HUES48 (cell line): ENCODE measurements at regions not wholly inside any gene's neighbourhood (a gene's known extent, or its start where the extent isn't known, plus 50 kb on each side); places are given as distances from the start of the nearest gene placed in this dataset.
A peak's percentile ranks its signal among the peaks of the same experiment; 100 is the strongest.

Experiments
- H3K27ac ChIP-seq: one replicate; pipeline ENCODE4 v1.7.0; 2013; ENCODE audit warnings: low read depth, low read length, inconsistent platforms
- H3K27me3 ChIP-seq: 2 replicates; pipeline ENCODE4 v1.6.1; 2013; ENCODE audit warnings: mild to moderate bottlenecking, low read length; ENCODE audit not compliant: control insufficient read depth, insufficient read depth
- H3K36me3 ChIP-seq: 2 replicates; pipeline ENCODE4 v1.6.1; 2013; ENCODE audit warnings: low read length; ENCODE audit not compliant: control insufficient read depth, insufficient read depth
- H3K4me1 ChIP-seq: 2 replicates; pipeline ENCODE4 v1.6.1; 2013; ENCODE audit warnings: mild to moderate bottlenecking, low read length; ENCODE audit not compliant: control insufficient read depth, insufficient read depth
- H3K4me3 ChIP-seq: 2 replicates; pipeline ENCODE4 v1.5.1; 2013; ENCODE audit warnings: mild to moderate bottlenecking, low read depth, low read length
- H3K9ac ChIP-seq: 2 replicates; pipeline ENCODE4 v1.6.1; 2013; ENCODE audit warnings: mild to moderate bottlenecking, low read depth, low read length, moderate library complexity
- H3K9me3 ChIP-seq: 2 replicates; pipeline ENCODE4 v1.6.1; 2013; ENCODE audit warnings: low read length; ENCODE audit not compliant: control insufficient read depth, insufficient read depth

DNA sequence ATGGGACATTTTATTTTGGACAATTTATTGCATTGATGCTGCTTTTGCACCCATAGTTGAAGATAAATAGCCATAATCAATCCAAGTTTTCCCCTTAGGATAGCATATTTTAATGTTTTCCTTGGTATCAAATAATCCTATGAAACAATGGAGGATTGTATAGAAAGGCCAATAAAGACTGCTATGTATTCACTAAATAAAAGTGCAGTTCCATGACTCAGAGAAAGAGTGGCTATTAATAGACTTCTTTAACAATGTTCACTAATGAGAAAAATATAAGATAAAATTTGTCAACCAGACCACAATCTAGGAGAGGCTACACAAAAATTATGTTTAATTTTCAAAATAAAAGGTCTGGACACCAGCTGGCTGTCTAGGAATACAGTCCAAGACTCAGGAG lies 560.9 kb upstream of the AGTR1 start:
- no peaks in the 10 kb centered on the region for H3K9me3 ChIP-seq
- H3K27ac ChIP-seq, result no peak overlapping the region
- H3K9ac ChIP-seq, result no peak overlapping the region
- H3K36me3 ChIP-seq, result no peaks in the 10 kb centered on the region
- no peaks in the 10 kb centered on the region for H3K4me1 ChIP-seq
- no peaks in the 10 kb centered on the region for H3K27me3 ChIP-seq
- no peak overlapping the region for H3K4me3 ChIP-seq

DNA sequence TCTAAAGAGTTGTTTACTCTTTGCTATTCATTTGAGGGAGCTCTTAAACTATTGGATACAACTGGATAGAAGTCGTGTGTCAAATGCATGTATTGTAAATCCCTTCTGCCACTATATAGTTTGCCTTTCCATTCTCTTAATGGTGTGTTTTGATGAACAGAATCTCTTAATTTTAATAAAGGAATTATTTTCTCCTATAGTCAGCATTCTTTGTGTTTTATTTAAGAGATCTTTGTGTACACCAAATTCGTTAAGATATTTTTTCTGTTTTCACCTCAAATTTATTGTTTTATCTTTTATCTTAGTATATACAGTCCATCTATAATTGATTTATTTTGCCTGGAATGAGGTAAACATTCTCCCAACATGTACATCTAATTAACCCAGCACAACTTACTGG lies 551.5 kb upstream of the AGTR1 start:
- H3K27ac ChIP-seq, result no peak overlapping the region
- H3K9ac ChIP-seq, result no peak overlapping the region
- no peak overlapping the region for H3K4me3 ChIP-seq

DNA sequence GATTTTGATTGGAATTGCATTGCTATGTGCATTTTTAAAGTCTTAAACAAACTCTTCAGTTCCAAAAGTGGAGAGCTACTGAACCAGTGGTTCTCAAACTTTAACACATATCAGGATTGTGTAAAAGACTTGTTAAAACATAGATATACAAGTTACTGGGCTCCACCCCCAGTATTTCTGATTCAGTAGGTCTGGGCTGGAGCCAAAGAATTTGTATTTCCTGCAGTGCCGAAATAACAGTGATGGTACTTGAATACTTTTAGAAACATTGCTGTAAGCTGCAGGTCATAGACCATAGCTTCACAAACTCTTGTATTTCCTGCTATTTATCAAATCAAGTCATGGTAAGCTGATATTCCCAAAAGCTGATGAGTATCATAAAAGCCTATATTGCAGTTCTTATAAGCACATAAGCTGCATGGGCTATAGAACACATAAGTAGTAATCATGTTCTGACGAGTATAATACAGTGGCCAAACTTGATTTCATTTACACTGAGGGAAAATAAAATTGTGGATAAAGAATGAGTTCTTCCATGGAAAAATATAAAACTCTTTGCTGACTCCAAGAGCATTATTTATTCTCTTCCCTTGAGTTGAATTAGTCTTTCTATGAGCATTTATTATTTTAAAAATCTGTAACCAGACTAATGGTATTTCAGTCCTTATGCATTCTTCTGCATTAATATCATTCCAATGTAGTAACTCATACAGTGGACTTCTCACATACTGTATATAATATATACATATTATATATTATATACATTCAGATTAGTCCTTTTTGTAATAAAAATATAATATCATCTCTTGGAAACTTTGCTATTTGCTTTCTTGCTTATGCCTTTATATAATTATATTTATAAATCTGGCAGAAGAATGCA lies 550.5 kb upstream of the AGTR1 start:
- no peak overlapping the region for H3K9ac ChIP-seq
- H3K4me3 ChIP-seq, result no peak overlapping the region
- peaks cover 13% of the 10 kb centered on the region for H3K4me1 ChIP-seq
- no peaks in the 10 kb centered on the region for H3K36me3 ChIP-seq
- no peak overlapping the region for H3K27ac ChIP-seq
- peaks cover 7% of the 10 kb centered on the region; the same call in 1 of the 2 replicates for H3K9me3 ChIP-seq
- H3K27me3 ChIP-seq, result no peaks in the 10 kb centered on the region

More for the DNA sequence above, 551.5 kb upstream of the AGTR1 start:
- Histone ChIP-seq H3K36me3 (no peaks in the 10 kb centered on the region), H3K9me3 (peaks cover 6% of the 10 kb centered on the region; the same call in 1 of the 2 replicates), H3K27me3 (no peaks in the 10 kb centered on the region), H3K4me1 (peaks cover 13% of the 10 kb centered on the region)

DNA sequence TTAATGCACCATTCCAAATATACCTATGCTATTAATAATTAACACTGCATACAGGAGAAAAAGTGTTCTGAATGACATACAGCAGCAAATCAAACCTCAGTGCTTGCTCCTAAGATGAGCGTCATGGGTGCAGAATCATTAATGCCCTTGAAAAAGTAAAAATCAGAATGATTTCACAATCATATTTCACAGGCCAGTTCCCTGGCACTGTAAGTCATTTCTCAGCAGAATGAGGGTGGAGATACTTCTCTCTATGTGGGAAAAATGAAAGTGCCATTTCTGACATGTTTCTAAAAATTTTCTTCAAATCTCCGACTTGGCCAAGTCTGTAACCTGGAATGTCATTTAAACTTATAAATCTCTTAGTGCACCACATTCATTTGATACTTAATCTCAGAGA lies 549.8 kb upstream of the AGTR1 start:
- H3K27me3 ChIP-seq, result no peaks in the 10 kb centered on the region
- no peaks in the 10 kb centered on the region for H3K36me3 ChIP-seq
- H3K4me3 ChIP-seq, result no peak overlapping the region
- H3K9me3 ChIP-seq, result peaks cover 7% of the 10 kb centered on the region; the same call in 1 of the 2 replicates
- peaks cover 13% of the 10 kb centered on the region for H3K4me1 ChIP-seq
- H3K27ac ChIP-seq, result no peak overlapping the region
- H3K9ac ChIP-seq, result no peak overlapping the region

DNA sequence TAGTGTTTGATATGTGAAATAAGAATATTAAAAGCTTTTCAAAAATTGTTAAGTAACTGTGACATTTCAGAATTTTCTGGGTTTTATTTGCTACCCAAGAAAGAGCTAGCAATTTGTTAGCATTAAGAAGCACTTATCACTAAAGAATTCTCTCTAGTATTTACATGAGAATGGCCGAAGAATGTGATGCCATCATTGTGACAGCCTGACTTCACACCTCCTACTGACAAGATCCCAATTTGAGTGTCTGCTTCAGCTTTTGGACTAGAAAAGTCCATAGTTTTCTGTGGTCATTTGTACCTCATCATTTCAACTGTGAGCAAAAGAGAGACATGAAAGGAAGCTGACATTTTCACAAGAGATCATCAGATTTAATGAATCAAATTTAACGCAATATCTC lies 548.1 kb upstream of the AGTR1 start:
- Histone ChIP-seq H3K27me3 (no peaks in the 10 kb centered on the region), H3K4me1 (peaks cover 13% of the 10 kb centered on the region), H3K36me3 (no peaks in the 10 kb centered on the region), H3K9me3 (peaks cover 7% of the 10 kb centered on the region; the same call in 1 of the 2 replicates), H3K27ac (peak overlapping the region; percentile 78), H3K9ac (no peak overlapping the region), H3K4me3 (no peak overlapping the region)

DNA sequence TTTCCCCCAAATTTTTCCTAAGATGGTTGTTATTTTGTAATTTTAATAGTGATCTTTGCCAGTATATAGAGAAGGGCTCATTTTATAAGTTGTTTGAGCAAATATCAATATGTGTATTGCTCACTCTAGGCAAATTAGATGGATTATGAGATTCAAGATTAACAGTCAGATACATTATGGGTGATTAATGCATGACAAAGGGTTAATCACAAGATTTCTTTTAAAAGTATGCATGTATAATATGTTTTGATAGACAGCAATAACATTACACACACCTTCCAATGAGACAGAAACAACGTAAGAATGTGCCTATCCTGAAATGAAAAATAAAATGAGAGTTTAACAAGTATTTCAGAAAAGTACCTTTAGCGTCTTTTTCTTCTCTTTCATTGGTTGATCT lies 547.6 kb upstream of the AGTR1 start:
- Histone ChIP-seq H3K27me3 (no peaks in the 10 kb centered on the region), H3K4me1 (peaks cover 13% of the 10 kb centered on the region), H3K36me3 (no peaks in the 10 kb centered on the region), H3K27ac (peak overlapping the region; percentile 78), H3K9me3 (peaks cover 7% of the 10 kb centered on the region; the same call in 1 of the 2 replicates), H3K4me3 (no peak overlapping the region), H3K9ac (no peak overlapping the region)

DNA sequence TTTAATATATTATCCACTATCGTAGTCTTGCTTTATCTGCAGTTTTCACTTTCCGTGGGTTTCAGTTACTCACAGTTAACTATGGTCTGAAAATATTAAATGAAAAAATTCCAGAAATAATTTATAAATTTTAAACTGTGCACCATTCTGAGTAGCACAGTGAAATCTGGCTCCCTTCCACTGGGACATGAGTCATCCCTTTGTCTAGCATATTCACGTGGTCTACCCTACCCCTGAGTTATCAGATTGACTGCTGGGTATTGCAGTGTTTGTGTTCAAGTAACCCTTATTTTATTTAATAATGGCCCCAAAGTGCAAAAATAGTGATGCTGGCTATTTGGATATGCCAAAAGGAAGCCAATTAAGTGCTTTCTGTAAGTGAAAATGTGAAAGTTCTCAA lies 539.5 kb upstream of the AGTR1 start:
- no peaks in the 10 kb centered on the region for H3K4me1 ChIP-seq
- H3K9ac ChIP-seq, result no peak overlapping the region
- no peak overlapping the region for H3K27ac ChIP-seq
- H3K27me3 ChIP-seq, result no peaks in the 10 kb centered on the region
- H3K36me3 ChIP-seq, result no peaks in the 10 kb centered on the region
- H3K9me3 ChIP-seq, result no peaks in the 10 kb centered on the region; the same call in 1 of the 2 replicates
- H3K4me3 ChIP-seq, result no peak overlapping the region; the same call in 1 of the 2 replicates

DNA sequence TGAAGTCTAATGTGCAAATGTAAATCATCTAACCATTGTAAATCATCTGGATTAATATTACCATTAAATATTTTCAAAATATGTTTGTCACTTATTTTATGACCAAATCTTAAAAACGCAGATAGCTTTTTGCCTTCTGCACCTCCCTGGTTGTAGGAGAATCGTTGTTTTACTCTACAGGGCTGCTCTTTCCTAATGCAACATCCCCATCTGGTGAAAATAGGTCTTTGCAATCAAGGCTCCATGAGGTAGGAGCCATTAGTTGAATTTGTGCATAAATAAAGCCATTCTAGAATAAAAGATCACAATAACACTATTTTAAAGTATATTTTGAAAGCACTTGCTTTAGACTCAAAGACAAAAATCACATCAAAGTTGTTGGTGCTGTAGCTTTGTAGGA lies 535.6 kb upstream of the AGTR1 start:
- Histone ChIP-seq H3K27me3 (no peaks in the 10 kb centered on the region), H3K4me3 (no peak overlapping the region), H3K27ac (no peak overlapping the region), H3K9ac (no peak overlapping the region), H3K9me3 (no peaks in the 10 kb centered on the region; the same call in 1 of the 2 replicates), H3K36me3 (no peaks in the 10 kb centered on the region), H3K4me1 (no peaks in the 10 kb centered on the region)

DNA sequence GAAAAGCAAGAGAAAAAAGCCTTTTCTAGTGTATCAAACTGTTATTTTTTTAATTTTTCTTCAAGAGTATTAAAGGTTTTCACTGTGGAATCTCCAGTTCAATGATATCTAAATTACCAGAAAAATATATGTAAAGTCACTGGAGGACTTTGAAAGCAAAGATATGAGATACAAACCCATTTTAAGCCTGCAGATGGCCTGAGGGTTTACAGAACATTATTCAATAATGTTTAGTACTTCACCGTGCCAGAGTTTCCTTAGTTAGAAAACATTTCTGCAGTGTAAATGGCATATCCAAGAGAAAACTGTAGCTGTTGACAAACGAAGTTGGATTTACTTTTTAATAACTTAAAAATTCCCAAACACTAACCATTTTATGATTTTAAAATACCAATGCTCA lies 529.4 kb upstream of the AGTR1 start:
- Histone ChIP-seq H3K4me3 (no peak overlapping the region), H3K27ac (no peak overlapping the region), H3K4me1 (no peaks in the 10 kb centered on the region), H3K27me3 (no peaks in the 10 kb centered on the region), H3K9me3 (no peaks in the 10 kb centered on the region), H3K36me3 (no peaks in the 10 kb centered on the region), H3K9ac (no peak overlapping the region)

DNA sequence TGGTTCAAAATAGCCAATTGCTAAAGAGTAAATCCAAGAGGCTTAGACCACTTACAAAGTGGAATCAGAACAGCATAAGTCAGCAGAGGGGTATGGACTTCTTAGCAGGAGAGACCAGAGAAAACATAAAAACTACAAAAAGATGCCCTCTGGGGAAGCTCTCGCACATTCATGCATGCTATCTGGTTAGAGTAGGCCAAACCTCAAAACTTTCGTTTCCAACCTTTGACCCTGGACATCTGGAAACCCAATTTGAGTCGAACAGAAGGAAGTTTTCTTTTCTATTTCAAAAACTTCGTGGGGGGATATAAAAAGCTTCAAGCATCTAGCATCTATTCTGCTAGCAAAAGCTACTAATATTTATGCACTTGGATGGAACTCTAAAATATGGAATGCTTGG lies 523.9 kb upstream of the AGTR1 start:
- Histone ChIP-seq H3K9ac (no peak overlapping the region), H3K36me3 (no peaks in the 10 kb centered on the region), H3K4me3 (no peak overlapping the region), H3K27me3 (no peaks in the 10 kb centered on the region), H3K27ac (no peak overlapping the region), H3K4me1 (peaks cover 4% of the 10 kb centered on the region; the same call in 1 of the 2 replicates), H3K9me3 (no peaks in the 10 kb centered on the region)

DNA sequence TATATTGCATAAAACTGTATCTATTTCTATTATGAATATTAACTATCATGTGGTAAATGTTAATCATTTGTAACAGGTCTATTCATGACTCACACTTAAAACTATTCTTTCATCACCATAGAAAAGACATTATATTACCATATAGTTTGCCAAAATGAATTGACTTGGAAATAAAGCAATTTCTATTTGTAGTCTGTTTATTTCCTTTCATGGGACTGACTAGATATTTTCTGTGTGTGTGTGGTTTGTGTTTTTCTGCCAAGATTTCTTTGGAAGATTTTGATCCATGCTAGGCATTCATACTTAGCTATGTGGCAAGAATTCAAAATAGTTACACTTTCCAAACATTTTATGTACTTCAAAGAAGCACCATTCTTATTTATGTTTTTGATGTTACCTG lies 522.5 kb upstream of the AGTR1 start:
- H3K9ac ChIP-seq, result no peak overlapping the region
- H3K4me1 ChIP-seq, result peaks cover 4% of the 10 kb centered on the region; the same call in 1 of the 2 replicates
- H3K4me3 ChIP-seq, result no peak overlapping the region
- H3K36me3 ChIP-seq, result no peaks in the 10 kb centered on the region
- no peak overlapping the region for H3K27ac ChIP-seq
- H3K9me3 ChIP-seq, result no peaks in the 10 kb centered on the region
- H3K27me3 ChIP-seq, result no peaks in the 10 kb centered on the region
